T-cell (primary cell): ENCODE measurements at regions not wholly inside any gene's neighbourhood (a gene's known extent, or its start where the extent isn't known, plus 50 kb on each side); places are given as distances from the start of the nearest gene placed in this dataset.
"Not testable (repeated sequence)": the region's sequence is repeated elsewhere in the genome, so short reads cannot be mapped to it uniquely, and the experiment has no call there.

Source experiments
- ATAC-seq, 4 experiments: fragments of 200-7000 bp in 3 of 4; fragments of 150-1000 bp in 1 of 4; cut with Tn5 transposase; replicated peaks in 1 of 4; 1 replicate in 3 of 4; 2 replicates in 1 of 4; pipeline ENCODE4 v1.10.0; 2021; ENCODE audit warnings: moderate library complexity in 3 of 4, mild to moderate bottlenecking in 2 of 4, moderate number of reproducible peaks in 1 of 4
- CTCF ChIA-PET, 2 donors: fragments of 300-600 bp; sonication (Branson Sonifier 250); formaldehyde crosslinking; loops; one replicate each; lab custom pipeline; 2022; ENCODE audit warnings: antibody characterized with exemption in 2 of 2; lab: Charles Lee
- POLR2A ChIA-PET, 2 donors: fragments of 300-600 bp; sonication (Branson Sonifier 250); formaldehyde crosslinking; loops; one replicate each; lab custom pipeline; 2022; ENCODE audit warnings: antibody characterized with exemption in 2 of 2; lab: Charles Lee
- DNase-seq, 35 experiments: peaks; one replicate each; pipeline versions ENCODE4 v3.0.0 to v3.0.0-alpha.2; 2013 to 2023
- H3K27ac ChIP-seq: one replicate; pipeline ENCODE4 v1.5.1; 2013; ENCODE audit warnings: low read length
- H3K27me3 ChIP-seq, 2 experiments: replicated peaks in 1 of 2; 1 replicate in 1 of 2; 2 replicates in 1 of 2; pipeline versions ENCODE4 v1.6.1 to v1.7.0; 2013; ENCODE audit warnings: low read length in 1 of 2, mixed read lengths in 1 of 2; ENCODE audit not compliant: control insufficient read depth in 2 of 2, insufficient read depth in 2 of 2; ENCODE audit errors: extremely low read depth in 1 of 2
- H3K36me3 ChIP-seq, 2 donors: 1 replicate in 1 of 2; 2 replicates in 1 of 2; pipeline versions ENCODE4 v1.6.1 to v1.7.0; 2013; ENCODE audit warnings: low read length in 1 of 2; ENCODE audit not compliant: control insufficient read depth in 2 of 2, insufficient read depth in 1 of 2; ENCODE audit errors: extremely low read depth in 1 of 2
- H3K4me1 ChIP-seq, 2 experiments: 1 replicate in 1 of 2; 2 replicates in 1 of 2; pipeline versions ENCODE4 v1.6.1 to v1.7.0; 2013; ENCODE audit warnings: low read length in 2 of 2, mixed read lengths in 1 of 2; ENCODE audit not compliant: insufficient read depth in 2 of 2, control insufficient read depth in 1 of 2; ENCODE audit errors: extremely low read depth in 1 of 2
- H3K4me3 ChIP-seq, 2 donors: 1 replicate in 1 of 2; 2 replicates in 1 of 2; pipeline versions ENCODE4 v1.5.1 to v1.7.0; 2013; ENCODE audit warnings: mild to moderate bottlenecking in 2 of 2, low read length in 1 of 2, moderate library complexity in 1 of 2; ENCODE audit not compliant: control insufficient read depth in 1 of 2; ENCODE audit errors: extremely low read depth in 1 of 2
- H3K9me3 ChIP-seq: 2 replicates; pipeline ENCODE4 v1.7.0; 2013
- H3K27ac Mint-ChIP-seq, 2 donors: one replicate each; pipeline ENCODE4 v1.8.0; 2020 to 2021; ENCODE audit warnings: mild to moderate bottlenecking in 2 of 2, mixed read lengths in 2 of 2
- H3K27me3 Mint-ChIP-seq, 2 donors: one replicate each; pipeline ENCODE4 v1.8.0; 2021 to 2022; ENCODE audit warnings: mixed read lengths in 2 of 2
- H3K36me3 Mint-ChIP-seq: one replicate; pipeline ENCODE4 v1.8.0; 2021; ENCODE audit warnings: mixed read lengths
- H3K4me1 Mint-ChIP-seq, 3 donors: one replicate each; pipeline ENCODE4 v1.8.0; 2020 to 2022; ENCODE audit warnings: mixed read lengths in 3 of 3, mild to moderate bottlenecking in 1 of 3
- H3K4me3 Mint-ChIP-seq, 3 donors: one replicate each; pipeline ENCODE4 v1.8.0; 2020 to 2022; ENCODE audit warnings: mild to moderate bottlenecking in 3 of 3, mixed read lengths in 3 of 3, moderate library complexity in 3 of 3
- H3K9me3 Mint-ChIP-seq, 3 donors: one replicate each; pipeline ENCODE4 v1.8.0; 2020 to 2022; ENCODE audit warnings: mixed read lengths in 3 of 3
- WGBS: methylation state at CpG from one replicate; pipeline ENCODE4 v1.1.5; 2013; ENCODE audit warnings: missing lambda C conversion rate; ENCODE audit not compliant: insufficient coverage; 5-methylcytosine and 5-hydroxymethylcytosine counted together

DNA sequence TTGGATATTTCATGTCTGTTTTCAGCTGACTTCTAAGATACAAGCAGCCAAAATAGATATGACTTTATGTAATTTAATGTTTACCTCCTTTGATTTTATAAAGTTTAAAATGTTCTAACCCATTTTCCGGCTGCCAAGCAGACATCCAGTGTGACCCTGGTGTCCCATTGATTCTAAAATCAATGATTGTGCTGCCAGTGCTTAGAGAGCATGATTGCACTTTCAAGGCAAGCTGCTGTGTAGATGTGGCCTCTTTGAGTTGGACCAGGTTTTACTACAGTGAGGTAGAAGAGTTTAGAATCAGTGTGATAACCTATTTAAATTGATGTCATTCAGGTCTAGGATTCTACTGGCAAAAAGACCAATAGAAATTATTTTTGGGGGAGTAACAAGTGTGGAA, 730.9 kb downstream of the STPG2 start:
- CTCF ChIA-PET, result no interaction called here

GRCh38 chr4:97414161-97414560, 729.1 kb downstream of the STPG2 start:
- Histone ChIP-seq H3K27ac (no peak overlapping the region), H3K36me3 (no peaks in the 10 kb centered on the region), H3K4me3 (no peak overlapping the region), H3K27me3 (no peaks in the 10 kb centered on the region), H3K9me3 (no peaks in the 10 kb centered on the region), H3K4me1 (no peaks in the 10 kb centered on the region)
- H3K9me3 Mint-ChIP-seq, result peaks cover 11 to 23% (median 17%) of the 10 kb centered on the region in 3 donors
- no peak overlapping the region for H3K4me3 Mint-ChIP-seq
- ChIA-PET POLR2A (no interaction called here), CTCF (no interaction called here)
- H3K27ac Mint-ChIP-seq, result no peak overlapping the region
- WGBS, result no CpG with 5 or more reads among the region's 4 CpGs
- no peaks in the 10 kb centered on the region for H3K27me3 Mint-ChIP-seq
- DNase-seq (no peak), ATAC-seq (no peak)
- H3K36me3 Mint-ChIP-seq, result no peaks in the 10 kb centered on the region
- no peaks in the 10 kb centered on the region for H3K4me1 Mint-ChIP-seq

More for the DNA sequence above, 730.9 kb downstream of the STPG2 start:
- no peaks in the 10 kb centered on the region for H3K4me1 ChIP-seq
- H3K4me3 Mint-ChIP-seq, result no peak overlapping the region
- H3K9me3 Mint-ChIP-seq, result peaks cover 1 to 12% (median 6%) of the 10 kb centered on the region in 3 donors
- H3K27me3 Mint-ChIP-seq, result no peaks in the 10 kb centered on the region
- H3K36me3 Mint-ChIP-seq, result no peaks in the 10 kb centered on the region
- H3K27ac ChIP-seq, result no peak overlapping the region
- ATAC-seq (no peak), DNase-seq (no peak)
- no peak overlapping the region for H3K27ac Mint-ChIP-seq
- H3K4me1 Mint-ChIP-seq, result no peaks in the 10 kb centered on the region
- H3K36me3 ChIP-seq, result no peaks in the 10 kb centered on the region
- no peak overlapping the region for H3K4me3 ChIP-seq
- POLR2A ChIA-PET, result no interaction called here
- no peaks in the 10 kb centered on the region for H3K9me3 ChIP-seq
- H3K27me3 ChIP-seq, result no peaks in the 10 kb centered on the region
- WGBS, result no CpG with 5 or more reads among the region's 1 CpG

GRCh38 chr4:97432551-97432950, 710.7 kb downstream of the STPG2 start:
- H3K36me3 ChIP-seq, result no peaks in the 10 kb centered on the region
- WGBS, result no CpG with 5 or more reads among the region's 2 CpGs
- no peak overlapping the region for H3K4me3 Mint-ChIP-seq
- no peaks in the 10 kb centered on the region for H3K36me3 Mint-ChIP-seq
- no peaks in the 10 kb centered on the region for H3K27me3 ChIP-seq
- no peaks in the 10 kb centered on the region for H3K4me1 Mint-ChIP-seq
- H3K9me3 ChIP-seq, result no peaks in the 10 kb centered on the region
- H3K27ac ChIP-seq, result no peak overlapping the region
- ATAC-seq, result no peak
- H3K4me3 ChIP-seq, result no peak overlapping the region
- CTCF ChIA-PET, result no interaction called here
- no peak overlapping the region for H3K27ac Mint-ChIP-seq
- H3K27me3 Mint-ChIP-seq, result no peaks in the 10 kb centered on the region
- no peaks in the 10 kb centered on the region for H3K4me1 ChIP-seq
- peaks cover 12 to 28% (median 12%) of the 10 kb centered on the region in 3 donors for H3K9me3 Mint-ChIP-seq
- POLR2A ChIA-PET, result no interaction called here
- no peak for DNase-seq

GRCh38 chr4:97437998-97438705, 705.1 kb downstream of the STPG2 start:
- POLR2A ChIA-PET, CTCF ChIA-PET, H3K4me1 ChIP-seq, H3K4me3 Mint-ChIP-seq, ATAC-seq, H3K27me3 ChIP-seq, H3K36me3 Mint-ChIP-seq, H3K27ac ChIP-seq, H3K4me3 ChIP-seq, H3K36me3 ChIP-seq, H3K27ac Mint-ChIP-seq, H3K9me3 ChIP-seq, H3K4me1 Mint-ChIP-seq, DNase-seq, H3K27me3 Mint-ChIP-seq: not testable (repeated sequence)
- 90% methylated on average over 21 of the region's 21 CpGs for WGBS
- peaks cover 6 to 18% (median 9%) of the 10 kb centered on the region in 3 donors for H3K9me3 Mint-ChIP-seq

DNA sequence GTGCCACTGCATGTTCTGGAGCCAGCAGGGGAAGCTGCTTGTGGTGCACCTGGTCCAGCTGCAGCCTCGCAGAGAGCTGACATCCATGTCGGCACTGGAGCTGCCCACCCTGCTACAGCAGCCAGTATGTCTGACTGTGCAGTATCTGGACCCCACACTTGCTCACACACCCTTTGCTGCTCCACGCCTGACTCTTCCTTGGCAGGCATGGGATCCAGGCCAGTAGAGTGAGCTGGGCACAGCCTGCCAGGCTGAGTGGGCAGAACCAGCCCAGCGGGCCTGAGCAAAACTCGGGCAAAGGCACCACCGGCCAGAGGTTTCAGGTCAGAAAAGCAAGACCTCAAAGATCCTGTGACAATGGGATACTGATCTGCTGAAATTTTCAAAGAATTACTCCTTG, 690.1 kb downstream of the STPG2 start:
- no peaks in the 10 kb centered on the region for H3K36me3 ChIP-seq
- no peaks in the 10 kb centered on the region for H3K27me3 ChIP-seq
- ChIA-PET CTCF (no interaction called here), POLR2A (no interaction called here)
- H3K27ac Mint-ChIP-seq, result no peak overlapping the region
- no peak overlapping the region for H3K4me3 ChIP-seq
- no peak overlapping the region for H3K4me3 Mint-ChIP-seq
- WGBS, result 84% methylated on average over 4 of the region's 6 CpGs
- no peaks in the 10 kb centered on the region for H3K9me3 ChIP-seq
- no peaks in the 10 kb centered on the region for H3K27me3 Mint-ChIP-seq
- ATAC-seq (no peak), DNase-seq (no peak)
- H3K36me3 Mint-ChIP-seq, result no peaks in the 10 kb centered on the region
- peaks cover 10 to 20% (median 14%) of the 10 kb centered on the region in 3 donors for H3K9me3 Mint-ChIP-seq
- H3K27ac ChIP-seq, result no peak overlapping the region
- H3K4me1 Mint-ChIP-seq, result no peaks in the 10 kb centered on the region
- no peaks in the 10 kb centered on the region for H3K4me1 ChIP-seq

DNA sequence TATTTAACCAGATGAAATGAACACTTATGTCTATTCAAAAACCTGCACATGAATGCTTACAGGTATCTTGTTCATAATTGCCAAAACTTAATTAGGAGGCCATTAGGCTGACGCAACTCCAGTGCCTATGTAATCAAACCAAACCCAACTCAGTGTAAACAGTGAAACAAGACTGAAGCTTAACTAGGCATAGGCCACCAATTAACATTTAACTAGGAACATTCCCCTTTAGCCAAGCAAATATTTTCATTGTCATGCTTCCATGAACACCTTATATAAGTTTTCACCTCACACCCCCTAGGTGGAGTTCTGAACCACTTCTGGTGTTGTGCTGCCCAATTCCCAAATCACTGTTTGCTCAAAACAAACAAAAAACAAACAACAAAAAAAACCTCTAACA, 686.0 kb downstream of the STPG2 start:
- CTCF ChIA-PET, result no interaction called here
- no peaks in the 10 kb centered on the region for H3K27me3 ChIP-seq
- POLR2A ChIA-PET, result no interaction called here
- Mint-ChIP-seq H3K36me3 (no peaks in the 10 kb centered on the region), H3K27ac (no peak overlapping the region), H3K4me1 (no peaks in the 10 kb centered on the region), H3K4me3 (no peak overlapping the region), H3K9me3 (peaks cover 6 to 18% (median 10%) of the 10 kb centered on the region in 3 donors), H3K27me3 (no peaks in the 10 kb centered on the region)
- H3K9me3 ChIP-seq, result no peaks in the 10 kb centered on the region
- no peaks in the 10 kb centered on the region for H3K36me3 ChIP-seq
- WGBS, result 78% methylated on average over 1 of the region's 1 CpG
- H3K4me1 ChIP-seq, result no peaks in the 10 kb centered on the region
- ATAC-seq, result no peak
- no peak for DNase-seq
- H3K4me3 ChIP-seq, result no peak overlapping the region
- H3K27ac ChIP-seq, result no peak overlapping the region

DNA sequence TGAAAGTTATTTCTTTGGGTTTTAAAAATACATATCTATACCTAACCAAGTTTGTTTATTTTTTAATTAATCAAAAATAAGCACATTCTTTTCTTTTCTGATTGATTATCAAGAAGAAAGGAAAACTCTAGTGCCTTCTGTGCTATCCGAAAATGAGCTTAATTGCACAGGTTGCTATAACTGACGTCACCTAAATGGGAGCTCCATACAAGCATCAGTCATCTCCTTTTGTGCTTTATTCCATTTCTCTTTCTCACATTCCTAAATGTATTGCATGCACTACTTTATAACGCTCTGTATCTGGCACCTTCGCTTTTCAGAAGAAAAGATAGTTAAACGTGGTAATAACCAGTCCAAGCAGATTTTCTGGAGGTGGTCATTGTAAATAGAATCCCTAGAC, 675.0 kb downstream of the STPG2 start:
- H3K36me3 ChIP-seq, result no peaks in the 10 kb centered on the region
- ATAC-seq (no peak), DNase-seq (no peak)
- H3K27ac Mint-ChIP-seq, result no peak overlapping the region
- H3K4me1 ChIP-seq, result no peaks in the 10 kb centered on the region
- no peaks in the 10 kb centered on the region for H3K4me1 Mint-ChIP-seq
- H3K9me3 Mint-ChIP-seq, result peaks cover 17 to 21% (median 19%) of the 10 kb centered on the region in 3 donors
- H3K4me3 ChIP-seq, result no peak overlapping the region
- H3K4me3 Mint-ChIP-seq, result no peak overlapping the region
- H3K27ac ChIP-seq, result no peak overlapping the region
- CTCF ChIA-PET, result no interaction called here
- H3K27me3 Mint-ChIP-seq, result no peaks in the 10 kb centered on the region
- POLR2A ChIA-PET, result no interaction called here
- WGBS, result no CpG with 5 or more reads among the region's 5 CpGs
- H3K36me3 Mint-ChIP-seq, result no peaks in the 10 kb centered on the region
- no peaks in the 10 kb centered on the region for H3K27me3 ChIP-seq
- no peaks in the 10 kb centered on the region for H3K9me3 ChIP-seq
